ENCODE measurements at regions not wholly inside any gene's neighbourhood (a gene's known extent, or its start where the extent isn't known, plus 50 kb on each side); places are given as distances from the start of the nearest gene placed in this dataset.

DNA sequence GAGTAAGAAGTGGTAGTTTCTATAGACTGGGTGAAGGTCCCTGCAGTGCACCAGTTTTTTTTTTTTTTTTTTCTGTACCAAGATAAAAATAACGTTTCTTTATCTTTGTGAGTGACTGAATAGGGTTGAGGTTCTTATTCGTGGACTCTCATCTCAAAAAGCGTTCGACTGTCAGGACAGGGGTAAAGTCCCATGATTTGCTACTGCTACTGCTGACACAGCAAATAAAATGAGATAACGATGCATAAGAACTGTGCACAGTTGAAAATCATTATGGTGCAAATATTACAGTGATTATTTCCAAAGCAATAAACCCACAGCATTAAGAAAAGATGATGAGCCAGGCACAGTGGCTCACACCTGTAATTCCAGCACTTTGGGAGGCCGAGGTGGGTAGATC lies 482.0 kb upstream of the CHST9 start:
- no peak for TF ChIP-seq POLR2AphosphoS5 (IDR thresholded peaks at IDR 0.05)
- TF ChIP-seq, protein P1, sequence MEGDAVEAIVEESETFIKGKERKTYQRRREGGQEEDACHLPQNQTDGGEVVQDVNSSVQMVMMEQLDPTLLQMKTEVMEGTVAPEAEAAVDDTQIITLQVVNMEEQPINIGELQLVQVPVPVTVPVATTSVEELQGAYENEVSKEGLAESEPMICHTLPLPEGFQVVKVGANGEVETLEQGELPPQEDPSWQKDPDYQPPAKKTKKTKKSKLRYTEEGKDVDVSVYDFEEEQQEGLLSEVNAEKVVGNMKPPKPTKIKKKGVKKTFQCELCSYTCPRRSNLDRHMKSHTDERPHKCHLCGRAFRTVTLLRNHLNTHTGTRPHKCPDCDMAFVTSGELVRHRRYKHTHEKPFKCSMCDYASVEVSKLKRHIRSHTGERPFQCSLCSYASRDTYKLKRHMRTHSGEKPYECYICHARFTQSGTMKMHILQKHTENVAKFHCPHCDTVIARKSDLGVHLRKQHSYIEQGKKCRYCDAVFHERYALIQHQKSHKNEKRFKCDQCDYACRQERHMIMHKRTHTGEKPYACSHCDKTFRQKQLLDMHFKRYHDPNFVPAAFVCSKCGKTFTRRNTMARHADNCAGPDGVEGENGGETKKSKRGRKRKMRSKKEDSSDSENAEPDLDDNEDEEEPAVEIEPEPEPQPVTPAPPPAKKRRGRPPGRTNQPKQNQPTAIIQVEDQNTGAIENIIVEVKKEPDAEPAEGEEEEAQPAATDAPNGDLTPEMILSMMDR (IDR thresholded peaks at IDR 0.05) = no peak
- TF ChIP-seq POLR2A (IDR thresholded peaks at IDR 0.05; ENCODE audit: low read depth) = no peak
- TF ChIP-seq EP300 (IDR thresholded peaks at IDR 0.05) = no peak

Measured in esophagus muscularis mucosa (tissue), 4 donors.